BLaER1 treated with 17β-estradiol and CSF1 and Interleukin-3, amounts not matched to agents 10 nM and 100 nM (cell line): ENCODE measurements at regions not wholly inside any gene's neighbourhood (a gene's known extent, or its start where the extent isn't known, plus 50 kb on each side); places are given as distances from the start of the nearest gene placed in this dataset.

Source experiments
- H3K27ac ChIP-seq, 11 experiments: shearing (Covaris generic); formaldehyde crosslinking; 2 replicates each; pipeline ENCODE4 v1.8.1; 2022
- H3K27me3 ChIP-seq, 11 experiments: shearing (Covaris generic); formaldehyde crosslinking; 2 replicates each; pipeline ENCODE4 v1.8.1; 2022
- H3K36me3 ChIP-seq, 11 experiments: shearing (Covaris generic); formaldehyde crosslinking; 2 replicates each; pipeline ENCODE4 v1.8.1; 2022
- H3K4me1 ChIP-seq, 10 experiments: shearing (Covaris generic); formaldehyde crosslinking; 2 replicates each; pipeline ENCODE4 v1.8.1; 2022
- H3K4me2 ChIP-seq, 11 experiments: shearing (Covaris generic); formaldehyde crosslinking; 2 replicates each; pipeline ENCODE4 v1.8.1; 2022
- H3K4me3 ChIP-seq, 10 experiments: shearing (Covaris generic); formaldehyde crosslinking; 2 replicates each; pipeline ENCODE4 v1.8.1; 2022
- H3K9ac ChIP-seq, 11 experiments: shearing (Covaris generic); formaldehyde crosslinking; 2 replicates each; pipeline ENCODE4 v1.8.1; 2022
- H3K9me3 ChIP-seq, 11 experiments: shearing (Covaris generic); formaldehyde crosslinking; replicated peaks in 1 of 11; 2 replicates each; pipeline ENCODE4 v1.8.1; 2022
- H4K20me1 ChIP-seq, 11 experiments: shearing (Covaris generic); formaldehyde crosslinking; 2 replicates each; pipeline ENCODE4 v1.8.1; 2022
- Cebpa-rat ChIP-seq, 11 experiments: shearing (Covaris generic); IDR thresholded peaks; 2 replicates each; pipeline ENCODE4 v1.8.1; 2022

- no peaks in the 10 kb centered on the region; a peak in 3 of 22 replicates for H3K36me3 ChIP-seq
These were observed 57.1 kb downstream of the FOXL3 start for GRCh38 chr7:347001-347590.

GRCh38 chr7:347644-348479 is 57.9 kb downstream of the FOXL3 start:
- no peaks in the 10 kb centered on the region; a peak in 3 of 22 replicates for H3K36me3 ChIP-seq
- H3K9me3 ChIP-seq = peaks cover 0 to 18% (median 0%) of the 10 kb centered on the region in 11 experiments; a peak in 8 of 22 replicates
- no peak for TF ChIP-seq Cebpa-rat (IDR thresholded peaks at IDR 0.05)
- H3K4me1 ChIP-seq = peaks cover 40 to 69% (median 62%) of the 10 kb centered on the region in 10 experiments
- peak overlapping the region in 9 of 11 experiments; percentile 86 to 99 (median 94); a peak in 11 of 22 replicates for H3K4me2 ChIP-seq
- no peak overlapping the region for H3K4me3 ChIP-seq
- H3K27ac ChIP-seq = no peak overlapping the region
- no peaks in the 10 kb centered on the region; a peak in 2 of 22 replicates for H4K20me1 ChIP-seq
- H3K27me3 ChIP-seq = peaks cover 0 to 14% (median 0%) of the 10 kb centered on the region in 11 experiments; a peak in 4 of 22 replicates
- peak overlapping the region in 1 of 11 experiments; percentile 34; a peak in 1 of 22 replicates for H3K9ac ChIP-seq

More at GRCh38 chr7:347001-347590, 57.1 kb downstream of the FOXL3 start:
- Histone ChIP-seq H3K9ac (no peak overlapping the region), H3K27me3 (peaks cover 0 to 21% (median 0%) of the 10 kb centered on the region in 11 experiments; a peak in 4 of 22 replicates), H3K4me1 (peaks cover 34 to 69% (median 62%) of the 10 kb centered on the region in 10 experiments), H4K20me1 (peaks cover 0 to under 1% (median 0%) of the 10 kb centered on the region in 11 experiments; a peak in 2 of 22 replicates), H3K27ac (no peak overlapping the region), H3K4me3 (no peak overlapping the region), H3K9me3 (peaks cover 0 to 18% (median 0%) of the 10 kb centered on the region in 11 experiments; a peak in 8 of 22 replicates), H3K4me2 (peak overlapping the region in 2 of 11 experiments; percentile 91 to 99; a peak in 2 of 22 replicates)
- TF ChIP-seq Cebpa-rat (IDR thresholded peaks at IDR 0.05) = no peak

GRCh38 chr7:348480-348844 is 58.5 kb downstream of the FOXL3 start:
- H3K9ac ChIP-seq = peak overlapping the region in 4 of 11 experiments; percentile 31 to 56 (median 44); a peak in 6 of 22 replicates
- peak overlapping the region in 2 of 11 experiments; percentile 7 to 37; a peak in 2 of 22 replicates for H3K27ac ChIP-seq
- no peaks in the 10 kb centered on the region; a peak in 3 of 22 replicates for H3K36me3 ChIP-seq
- no peaks in the 10 kb centered on the region; a peak in 2 of 22 replicates for H4K20me1 ChIP-seq
- peaks cover 40 to 69% (median 62%) of the 10 kb centered on the region in 10 experiments for H3K4me1 ChIP-seq
- peaks cover 0 to 18% (median 0%) of the 10 kb centered on the region in 11 experiments; a peak in 8 of 22 replicates for H3K9me3 ChIP-seq
- peak overlapping the region; percentile 56 to 99 (median 93) for H3K4me2 ChIP-seq
- H3K4me3 ChIP-seq = peak overlapping the region in 2 of 10 experiments; percentile 59 to 61; a peak in 2 of 20 replicates
- peaks cover 0 to 9% (median 0%) of the 10 kb centered on the region in 11 experiments; a peak in 4 of 22 replicates for H3K27me3 ChIP-seq
- no peak for TF ChIP-seq Cebpa-rat (IDR thresholded peaks at IDR 0.05)

- Histone ChIP-seq H3K9ac (peak overlapping the region in 7 of 11 experiments; percentile 12 to 56 (median 34); a peak in 9 of 22 replicates), H3K27me3 (peaks cover 0 to 7% (median 0%) of the 10 kb centered on the region in 11 experiments; a peak in 3 of 22 replicates)
These were observed 59.2 kb downstream of the FOXL3 start for GRCh38 chr7:348962-349743.

GRCh38 chr7:351256-351655 is 61.3 kb downstream of the FOXL3 start:
- Histone ChIP-seq H3K4me1 (peaks cover 40 to 88% (median 76%) of the 10 kb centered on the region in 10 experiments), H3K27ac (peak overlapping the region; percentile 10 to 91 (median 83); a peak in 20 of 22 replicates), H3K36me3 (no peaks in the 10 kb centered on the region; a peak in 3 of 22 replicates)

More at GRCh38 chr7:348962-349743, 59.2 kb downstream of the FOXL3 start:
- Histone ChIP-seq H3K9me3 (peaks cover 0 to 18% (median 0%) of the 10 kb centered on the region in 11 experiments; a peak in 8 of 22 replicates), H3K27ac (peak overlapping the region in 3 of 11 experiments; percentile 2 to 37 (median 7); a peak in 2 of 22 replicates), H3K36me3 (no peaks in the 10 kb centered on the region; a peak in 3 of 22 replicates), H3K4me2 (peak overlapping the region; percentile 56 to 99 (median 93)), H3K4me1 (peaks cover 40 to 69% (median 63%) of the 10 kb centered on the region in 10 experiments), H4K20me1 (no peaks in the 10 kb centered on the region; a peak in 2 of 22 replicates), H3K4me3 (peak overlapping the region in 5 of 10 experiments; percentile 5 to 61 (median 52); a peak in 7 of 20 replicates)
- no peak for TF ChIP-seq Cebpa-rat (IDR thresholded peaks at IDR 0.05)

GRCh38 chr7:351681-352480 is 61.9 kb downstream of the FOXL3 start:
- no peaks in the 10 kb centered on the region; a peak in 2 of 22 replicates for H4K20me1 ChIP-seq
- peaks cover 0 to 14% (median 0%) of the 10 kb centered on the region in 11 experiments; a peak in 8 of 22 replicates for H3K9me3 ChIP-seq
- H3K27ac ChIP-seq = peak overlapping the region; percentile 10 to 91 (median 83); a peak in 20 of 22 replicates
- H3K36me3 ChIP-seq = no peaks in the 10 kb centered on the region; a peak in 3 of 22 replicates
- H3K9ac ChIP-seq = peak overlapping the region; percentile 18 to 83 (median 75); a peak in 21 of 22 replicates
- TF ChIP-seq Cebpa-rat (IDR thresholded peaks at IDR 0.05) = no peak
- peak overlapping the region; percentile 45 to 67 (median 56) for H3K4me3 ChIP-seq
- H3K4me2 ChIP-seq = peak overlapping the region; percentile 86 to 99 (median 93)
- peaks cover 40 to 94% (median 82%) of the 10 kb centered on the region in 10 experiments for H3K4me1 ChIP-seq
- H3K27me3 ChIP-seq = peaks cover 0 to 14% (median 0%) of the 10 kb centered on the region in 11 experiments; a peak in 5 of 22 replicates

More at GRCh38 chr7:351256-351655, 61.3 kb downstream of the FOXL3 start:
- Histone ChIP-seq H3K4me2 (peak overlapping the region; percentile 86 to 99 (median 93)), H3K9ac (peak overlapping the region; percentile 18 to 83 (median 75); a peak in 21 of 22 replicates), H3K9me3 (peaks cover 0 to 18% (median 0%) of the 10 kb centered on the region in 11 experiments; a peak in 8 of 22 replicates), H3K27me3 (peaks cover 0 to 8% (median 0%) of the 10 kb centered on the region in 11 experiments; a peak in 4 of 22 replicates), H4K20me1 (no peaks in the 10 kb centered on the region; a peak in 2 of 22 replicates), H3K4me3 (peak overlapping the region; percentile 45 to 67 (median 56))
- peak in 1 of 11 experiments; percentile 74; a peak in 1 of 22 replicates for TF ChIP-seq Cebpa-rat (IDR thresholded peaks at IDR 0.05)
